ENCODE measurements at regions not wholly inside any gene's neighbourhood (a gene's known extent, or its start where the extent isn't known, plus 50 kb on each side); places are given as distances from the start of the nearest gene placed in this dataset.

DNA sequence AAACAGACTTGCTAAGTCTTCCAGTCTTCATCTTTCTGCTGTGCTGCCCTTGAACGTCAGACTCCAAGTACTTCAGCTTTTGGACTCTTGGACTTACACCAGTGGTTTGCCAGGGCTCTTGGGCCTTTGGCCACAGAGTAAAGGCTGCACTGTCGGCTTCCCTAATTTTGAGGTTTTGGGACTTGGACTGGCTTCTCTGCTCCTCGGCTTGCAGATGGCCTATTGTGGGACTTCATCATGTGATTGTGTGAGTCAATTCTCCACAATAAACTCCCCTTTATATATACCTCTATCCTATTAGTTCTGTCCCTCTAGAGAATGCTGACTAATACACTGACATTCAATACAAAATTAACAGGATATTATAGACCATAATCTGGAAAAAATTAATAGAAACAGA, 628.1 kb downstream of the PLPP3 start:
- no peak for DNase-seq (ENCODE audit: extremely low read depth, low read depth)
- TF ChIP-seq, protein P1, sequence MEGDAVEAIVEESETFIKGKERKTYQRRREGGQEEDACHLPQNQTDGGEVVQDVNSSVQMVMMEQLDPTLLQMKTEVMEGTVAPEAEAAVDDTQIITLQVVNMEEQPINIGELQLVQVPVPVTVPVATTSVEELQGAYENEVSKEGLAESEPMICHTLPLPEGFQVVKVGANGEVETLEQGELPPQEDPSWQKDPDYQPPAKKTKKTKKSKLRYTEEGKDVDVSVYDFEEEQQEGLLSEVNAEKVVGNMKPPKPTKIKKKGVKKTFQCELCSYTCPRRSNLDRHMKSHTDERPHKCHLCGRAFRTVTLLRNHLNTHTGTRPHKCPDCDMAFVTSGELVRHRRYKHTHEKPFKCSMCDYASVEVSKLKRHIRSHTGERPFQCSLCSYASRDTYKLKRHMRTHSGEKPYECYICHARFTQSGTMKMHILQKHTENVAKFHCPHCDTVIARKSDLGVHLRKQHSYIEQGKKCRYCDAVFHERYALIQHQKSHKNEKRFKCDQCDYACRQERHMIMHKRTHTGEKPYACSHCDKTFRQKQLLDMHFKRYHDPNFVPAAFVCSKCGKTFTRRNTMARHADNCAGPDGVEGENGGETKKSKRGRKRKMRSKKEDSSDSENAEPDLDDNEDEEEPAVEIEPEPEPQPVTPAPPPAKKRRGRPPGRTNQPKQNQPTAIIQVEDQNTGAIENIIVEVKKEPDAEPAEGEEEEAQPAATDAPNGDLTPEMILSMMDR (IDR thresholded peaks at IDR 0.05; ENCODE audit: low read depth, low read length, missing control alignments): no peak
- H3K4me3 ChIP-seq (replicated peaks; ENCODE audit: low read depth, low read length): no peak overlapping the region

DNA sequence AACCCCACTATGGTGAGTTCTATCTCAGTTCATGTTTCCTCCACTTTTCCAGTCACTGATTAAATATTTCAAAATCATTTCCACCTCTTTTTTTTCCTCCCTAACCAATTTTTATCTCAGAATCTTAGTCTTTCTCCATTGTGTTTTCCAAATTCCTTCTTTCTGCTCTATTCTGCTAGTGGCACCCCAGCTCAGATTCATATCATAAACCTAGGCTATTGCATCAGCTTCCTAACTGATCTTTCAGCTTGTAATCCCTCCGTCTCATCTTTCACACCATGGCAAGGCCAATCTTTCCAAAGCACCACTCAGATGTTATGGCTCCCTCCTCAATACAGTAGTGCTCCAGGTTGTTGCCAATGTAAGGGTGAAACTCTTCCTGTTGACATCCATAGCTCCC, 631.9 kb downstream of the PLPP3 start:
- no peak overlapping the region for H3K4me3 ChIP-seq (replicated peaks; ENCODE audit: low read depth, low read length)
- no peak for DNase-seq (ENCODE audit: extremely low read depth, low read depth)
- TF ChIP-seq, protein P1 (IDR thresholded peaks at IDR 0.05; ENCODE audit: low read depth, low read length, missing control alignments): no peak

DNA sequence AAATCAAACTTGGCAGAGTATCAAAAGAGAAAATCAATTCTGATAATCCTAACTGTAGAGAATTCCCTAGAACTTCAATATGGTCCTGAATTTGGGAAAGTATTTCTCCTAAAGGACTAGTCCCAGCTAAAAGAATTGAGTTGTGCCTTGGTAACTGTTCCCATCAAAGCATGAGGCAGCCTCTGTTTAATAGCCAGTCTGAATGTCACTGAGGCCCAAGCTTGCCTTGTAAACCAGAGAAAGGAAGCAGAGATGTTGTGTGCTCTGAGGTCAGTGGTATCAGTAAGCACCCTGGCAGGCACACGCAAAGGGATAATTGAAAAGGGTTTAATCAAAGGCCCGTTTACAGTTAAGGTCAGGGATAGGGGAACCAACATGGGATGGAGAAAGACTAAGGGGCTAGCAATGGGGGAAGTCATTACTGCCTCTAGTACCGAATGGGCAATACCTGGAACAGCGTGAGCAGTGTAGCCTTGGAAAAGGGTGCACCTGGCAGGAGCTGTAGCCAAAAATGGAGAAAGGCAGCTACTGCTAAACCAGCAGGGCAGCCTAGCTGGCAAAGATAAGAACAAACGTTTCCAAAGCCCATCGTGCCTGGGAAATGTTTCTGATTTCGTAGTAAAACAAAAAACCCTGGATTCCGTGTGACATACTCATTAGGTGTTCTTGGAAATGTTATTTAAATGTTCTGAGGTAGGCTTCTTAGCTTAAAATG, 635.5 kb downstream of the PLPP3 start:
- TF ChIP-seq, protein P1 (IDR thresholded peaks at IDR 0.05; ENCODE audit: low read depth, low read length, missing control alignments): no peak
- no peak for DNase-seq (ENCODE audit: extremely low read depth, low read depth)
- H3K4me3 ChIP-seq (replicated peaks; ENCODE audit: low read depth, low read length): no peak overlapping the region

DNA sequence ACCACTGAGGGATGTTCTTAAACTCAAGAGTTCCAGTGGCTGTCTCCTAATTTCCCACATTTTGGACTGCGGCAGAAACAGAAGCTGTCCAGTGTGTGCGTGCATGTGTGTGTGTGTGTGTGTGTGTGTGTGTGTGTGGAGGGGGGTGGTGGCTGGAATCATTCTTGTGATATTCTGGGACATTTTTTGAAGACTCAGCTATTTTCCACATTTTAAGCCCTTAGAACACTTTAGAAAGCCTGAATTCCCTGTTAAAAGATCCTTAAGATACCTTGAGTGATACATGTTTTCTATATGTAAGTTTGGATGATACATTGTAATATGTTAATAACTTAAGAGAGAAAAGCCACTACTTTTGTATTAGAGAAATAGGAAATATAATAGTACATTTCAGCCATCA, 636.4 kb downstream of the PLPP3 start:
- H3K4me3 ChIP-seq (replicated peaks; ENCODE audit: low read depth, low read length): no peak overlapping the region
- TF ChIP-seq, protein P1 (IDR thresholded peaks at IDR 0.05; ENCODE audit: low read depth, low read length, missing control alignments): no peak
- DNase-seq (ENCODE audit: extremely low read depth, low read depth): no peak

DNA sequence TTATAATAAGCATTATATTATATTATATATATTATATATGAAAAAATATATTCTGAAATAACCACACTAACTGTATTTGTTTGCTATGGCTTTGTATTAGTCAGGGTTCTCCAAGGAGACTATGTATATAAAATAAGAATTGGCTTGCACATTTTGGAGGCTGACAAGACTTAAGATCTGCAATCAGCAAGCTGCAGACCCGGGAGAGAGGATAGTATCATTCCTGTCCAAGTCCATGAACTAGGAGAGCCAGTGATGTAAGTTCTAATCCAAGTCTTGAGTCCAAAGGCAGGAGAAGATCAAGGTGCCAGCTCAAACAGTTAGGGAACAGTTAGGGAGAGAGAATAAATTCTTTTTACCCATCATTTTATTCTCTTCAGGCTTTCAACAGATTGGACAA, 639.5 kb downstream of the PLPP3 start:
- TF ChIP-seq, protein P1 (IDR thresholded peaks at IDR 0.05; ENCODE audit: low read depth, low read length, missing control alignments): no peak

DNA sequence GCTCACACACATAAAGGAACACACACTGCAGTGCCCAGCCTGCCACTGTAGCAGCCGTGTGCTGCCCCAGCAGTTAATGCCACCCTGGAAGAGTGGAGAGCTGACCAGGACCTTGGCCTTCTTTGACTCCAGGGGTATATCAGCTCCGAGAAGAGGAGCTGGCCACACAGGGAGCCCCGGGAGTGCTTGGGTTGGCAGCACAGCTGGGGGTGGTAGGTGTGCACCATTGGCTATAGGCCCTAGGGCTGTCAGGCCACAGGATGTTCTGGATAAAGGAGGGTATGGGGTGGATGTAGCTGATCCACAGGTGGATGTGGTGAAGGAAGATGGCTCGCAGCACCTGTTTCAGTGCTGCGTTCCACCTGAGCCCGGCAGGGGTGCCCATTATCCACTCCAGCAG, 640.5 kb downstream of the PLPP3 start:
- DNase-seq (ENCODE audit: extremely low read depth, low read depth): no peak
- no peak overlapping the region for H3K4me3 ChIP-seq (replicated peaks; ENCODE audit: low read depth, low read length)
- TF ChIP-seq, protein P1 (IDR thresholded peaks at IDR 0.05; ENCODE audit: low read depth, low read length, missing control alignments): no peak

More for the DNA sequence above, 639.5 kb downstream of the PLPP3 start:
- H3K4me3 ChIP-seq (replicated peaks; ENCODE audit: low read depth, low read length): no peak overlapping the region
- DNase-seq (ENCODE audit: extremely low read depth, low read depth): no peak

DNA sequence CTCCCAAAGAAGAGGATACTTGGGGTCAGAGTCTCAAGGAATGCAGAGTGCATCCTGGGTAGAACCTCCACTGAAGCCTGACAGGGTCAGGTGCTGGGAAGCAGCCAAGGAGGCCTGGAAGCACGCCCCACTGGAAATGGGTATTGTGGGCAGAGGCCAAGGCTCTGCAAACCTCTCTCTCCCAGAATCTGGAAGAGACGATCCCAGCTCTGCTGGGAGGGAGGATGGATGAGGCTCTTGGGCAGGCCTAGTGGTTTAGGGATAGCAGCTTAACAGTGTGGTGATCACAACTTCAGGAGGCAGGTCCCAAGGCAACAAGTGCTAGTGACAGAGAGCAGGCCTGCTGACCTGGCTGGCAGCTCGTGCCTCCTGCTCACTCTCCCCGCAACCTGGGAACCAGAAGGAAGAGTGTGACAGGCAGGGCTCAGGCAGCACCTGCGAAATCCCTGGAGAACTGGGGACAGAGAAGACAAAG, 641.0 kb downstream of the PLPP3 start:
- H3K4me3 ChIP-seq (replicated peaks; ENCODE audit: low read depth, low read length): no peak overlapping the region
- no peak for DNase-seq (ENCODE audit: extremely low read depth, low read depth)
- TF ChIP-seq, protein P1 (IDR thresholded peaks at IDR 0.05; ENCODE audit: low read depth, low read length, missing control alignments): no peak

Measured in HFF-Myc (cell line).